GM21528 (cell line): ENCODE measurements at regions not wholly inside any gene's neighbourhood (a gene's known extent, or its start where the extent isn't known, plus 50 kb on each side); places are given as distances from the start of the nearest gene placed in this dataset.

Source experiments
- ATAC-seq: cut with Tn5 transposase; IDR thresholded peaks from one replicate; pipeline ENCODE4 v1.9.1; 2021; ENCODE audit warnings: mild to moderate bottlenecking, moderate library complexity; ENCODE audit not compliant: unreplicated experiment, low FRiP score

- ATAC-seq, result no peak
These were observed 144.4 kb downstream of the NSG2 start for GRCh38 chr5:174189654-174190541.

DNA sequence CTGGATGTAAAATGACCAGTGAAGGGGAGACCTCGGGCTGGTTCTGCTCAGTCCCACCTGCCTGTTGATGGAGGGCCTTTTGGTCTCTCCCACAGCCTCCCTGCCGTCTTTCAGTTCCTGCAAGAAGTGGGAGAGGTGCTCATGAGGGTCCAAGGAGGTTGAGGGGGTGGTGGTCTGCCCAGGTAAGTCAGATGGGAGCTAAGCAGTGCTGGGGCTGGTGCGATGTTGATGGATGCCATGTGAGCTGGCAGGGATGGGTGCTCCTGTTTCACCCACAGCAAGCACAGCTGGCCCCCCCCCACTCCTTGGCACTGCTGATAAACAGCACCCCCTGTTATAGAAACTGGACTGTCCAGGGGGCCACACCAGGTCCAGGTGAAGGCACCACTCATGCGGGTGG lies 145.6 kb downstream of the NSG2 start:
- no peak for ATAC-seq

- ATAC-seq, result no peak
These were observed 146.5 kb downstream of the NSG2 start for GRCh38 chr5:174191850-174192655.

- no peak for ATAC-seq
These were observed 147.4 kb downstream of the NSG2 start for GRCh38 chr5:174192901-174193300.

GRCh38 chr5:174195517-174195916 lies 150.0 kb downstream of the NSG2 start:
- ATAC-seq, result no peak

DNA sequence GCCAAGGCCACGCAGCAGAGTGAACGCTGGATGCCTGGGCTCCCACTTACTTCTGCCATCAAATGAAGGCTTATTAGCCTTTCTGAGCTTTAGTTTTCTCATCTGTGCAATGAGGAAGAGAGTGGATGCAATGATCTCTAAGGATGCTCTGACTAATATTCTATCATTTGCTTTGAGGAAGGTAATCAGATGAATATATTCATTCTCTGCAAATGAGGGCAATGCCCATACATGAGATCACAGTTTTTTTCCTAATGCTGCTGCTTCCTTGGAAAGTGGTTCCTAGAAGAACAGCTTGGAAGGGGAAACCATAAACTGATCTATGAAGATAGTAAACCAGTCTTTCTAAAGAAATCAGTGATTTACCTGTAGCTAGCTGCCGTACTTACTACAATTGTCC lies 152.4 kb downstream of the NSG2 start:
- ATAC-seq, result no peak

GRCh38 chr5:174198541-174198940 lies 153.0 kb downstream of the NSG2 start:
- ATAC-seq, result no peak

DNA sequence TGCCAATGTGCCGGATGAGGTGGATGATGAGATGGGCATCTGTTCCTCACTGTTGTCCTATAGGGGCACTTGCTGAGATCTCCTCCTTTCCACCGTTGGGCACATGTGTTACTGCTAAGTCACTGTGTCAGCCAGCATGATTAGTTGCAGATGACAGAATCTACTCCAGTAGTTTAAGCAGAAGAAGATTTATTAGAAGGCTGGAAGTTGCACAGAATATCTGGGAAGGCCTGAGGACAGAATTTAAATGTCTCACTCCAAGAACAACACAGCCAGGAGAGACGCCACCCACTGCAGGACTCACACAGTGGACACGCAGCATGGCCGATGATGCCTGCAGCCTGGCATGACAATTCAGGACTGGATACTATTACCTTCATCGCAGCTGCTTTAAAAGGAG lies 157.5 kb downstream of the NSG2 start:
- no peak for ATAC-seq

GRCh38 chr5:174204535-174205313 lies 159.2 kb downstream of the NSG2 start:
- ATAC-seq, result no peak

- no peak for ATAC-seq
These were observed 160.4 kb downstream of the NSG2 start for GRCh38 chr5:174205939-174206338.

- ATAC-seq, result no peak
These were observed 165.2 kb downstream of the NSG2 start for GRCh38 chr5:174210596-174211276.

DNA sequence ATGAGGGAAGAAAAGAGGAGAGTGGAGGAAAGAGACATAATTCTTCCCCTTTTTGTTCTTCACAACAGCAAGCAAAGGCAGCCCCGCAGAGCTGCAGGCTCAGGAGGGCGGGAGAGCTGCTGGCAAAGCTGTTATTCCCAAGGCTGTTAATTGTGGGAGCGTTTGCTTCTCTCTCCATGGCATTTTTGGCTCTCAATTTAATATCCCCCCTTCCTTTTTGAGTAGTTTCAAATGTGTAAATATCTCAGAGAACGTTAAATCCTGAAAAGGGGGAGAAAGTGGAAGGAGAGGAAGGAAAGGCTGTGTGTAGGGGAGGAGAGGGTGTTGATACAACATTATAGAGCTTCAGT lies 165.7 kb downstream of the NSG2 start:
- no peak for ATAC-seq

GRCh38 chr5:174217527-174217926 lies 172.0 kb downstream of the NSG2 start:
- no peak for ATAC-seq

DNA sequence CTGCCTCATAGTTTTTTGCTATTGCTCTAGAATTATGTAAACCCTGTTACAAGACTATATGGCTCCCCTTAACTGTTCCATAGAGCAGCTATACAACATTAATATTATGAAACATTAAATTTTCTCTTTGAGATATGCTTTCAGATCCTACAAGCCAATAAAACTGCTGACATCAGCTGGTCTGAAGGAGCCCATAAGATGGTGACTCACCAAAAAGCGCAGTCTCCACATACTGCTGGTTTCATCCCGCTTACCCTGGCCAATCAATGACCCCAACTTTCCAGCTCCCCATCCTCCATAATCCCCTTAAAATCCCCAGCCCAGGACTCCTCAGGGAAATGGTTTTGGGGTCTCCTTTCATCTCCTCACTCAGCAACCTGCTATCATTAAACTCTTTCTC lies 172.7 kb downstream of the NSG2 start:
- no peak for ATAC-seq

DNA sequence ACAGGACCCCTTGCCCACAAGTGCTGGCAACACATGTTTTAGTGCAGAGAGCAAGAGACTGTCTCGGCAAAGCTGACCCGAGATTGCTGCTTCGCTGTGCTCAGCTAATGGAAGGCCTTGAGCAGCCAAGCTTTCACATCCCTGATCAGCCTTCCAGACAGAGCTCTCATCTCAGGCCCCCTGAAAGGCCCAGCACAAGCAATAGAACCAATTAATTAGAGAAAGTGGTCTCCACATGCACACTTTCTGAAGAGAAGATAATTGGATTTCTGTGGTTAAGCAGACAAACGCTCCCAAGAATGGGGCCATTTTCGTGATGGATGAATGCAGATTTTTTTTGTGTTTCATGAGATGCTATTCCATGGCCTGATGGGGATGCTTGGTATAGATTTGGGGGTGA lies 174.9 kb downstream of the NSG2 start:
- no peak for ATAC-seq

DNA sequence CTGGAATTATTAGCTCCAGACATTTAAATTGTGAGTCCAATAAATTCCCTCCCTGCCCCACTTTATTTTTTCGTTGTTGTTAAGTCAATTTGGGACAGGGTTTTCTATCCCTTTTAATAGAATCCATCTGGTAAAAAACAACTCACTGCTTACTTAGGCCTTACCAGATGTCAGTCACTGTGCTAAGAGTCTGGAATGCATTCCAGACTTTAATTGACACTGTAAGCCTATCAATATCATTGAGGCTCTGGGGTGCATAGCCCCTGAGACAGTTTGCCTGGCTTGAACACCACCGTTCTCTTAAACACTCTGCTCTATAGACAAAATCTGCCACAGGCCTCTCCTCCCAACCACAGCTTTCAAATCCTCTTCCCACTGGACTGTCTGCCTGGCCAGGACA lies 175.9 kb downstream of the NSG2 start:
- no peak for ATAC-seq

GRCh38 chr5:174221946-174222345 lies 176.4 kb downstream of the NSG2 start:
- ATAC-seq, result no peak

GRCh38 chr5:174222891-174223290 lies 177.4 kb downstream of the NSG2 start:
- no peak for ATAC-seq

DNA sequence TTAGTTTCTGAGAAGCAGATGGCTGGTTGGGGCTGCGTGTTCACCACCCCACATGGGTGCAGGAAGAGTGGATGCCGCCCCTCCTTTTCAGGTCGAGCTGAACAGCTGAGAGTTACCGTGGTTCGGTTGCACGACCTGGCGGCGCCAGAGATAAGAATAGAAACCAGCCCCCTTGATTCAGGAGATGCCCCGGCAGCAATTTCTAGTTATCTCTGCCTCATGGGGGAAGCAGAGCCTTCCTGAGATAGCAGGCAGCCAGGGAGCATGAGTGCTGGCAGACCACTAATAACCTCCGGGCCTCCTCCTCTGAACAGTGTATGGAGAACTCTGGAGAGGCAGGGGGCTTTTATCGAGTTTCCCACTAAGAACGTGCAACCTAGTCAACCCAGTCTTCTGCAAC lies 177.8 kb downstream of the NSG2 start:
- no peak for ATAC-seq

DNA sequence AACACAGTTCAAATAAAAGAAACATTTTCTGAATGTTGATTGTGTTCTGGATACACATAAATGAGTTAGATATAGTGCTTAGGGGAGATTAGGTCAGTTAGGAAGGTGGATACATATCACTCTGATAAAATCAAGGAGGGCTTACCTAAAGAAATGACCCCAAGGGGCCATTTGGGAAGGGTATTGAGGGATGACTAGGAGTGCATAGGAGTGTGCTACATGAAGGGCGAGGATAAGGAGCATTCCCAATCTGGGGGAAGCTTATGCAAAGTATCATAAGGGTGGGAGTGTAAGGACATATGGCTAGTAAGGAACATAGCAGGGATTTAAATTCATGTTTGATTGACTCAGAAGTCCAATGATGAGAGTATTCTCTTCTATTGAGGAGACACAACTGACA lies 183.6 kb downstream of the NSG2 start:
- ATAC-seq, result no peak
